ENCODE measurements at regions not wholly inside any gene's neighbourhood (a gene's known extent, or its start where the extent isn't known, plus 50 kb on each side); places are given as distances from the start of the nearest gene placed in this dataset.

DNA sequence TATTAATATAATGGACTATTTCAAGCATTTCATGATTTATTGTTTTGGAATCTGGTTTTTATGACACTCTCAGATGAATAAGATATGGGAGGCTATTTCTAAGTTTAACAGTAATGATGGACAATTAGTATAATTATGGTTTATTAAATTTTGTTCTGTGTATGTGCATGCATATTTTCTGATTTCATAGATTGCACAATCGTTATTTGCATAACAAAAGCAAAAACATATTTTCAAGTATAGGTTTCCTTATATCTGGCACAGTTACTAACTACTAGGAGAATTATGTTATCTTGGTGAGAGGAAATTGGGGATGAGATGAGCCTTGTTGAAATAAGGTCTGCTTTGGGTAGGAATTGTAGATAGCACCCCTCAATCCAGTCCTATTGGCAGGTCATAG lies 413.1 kb downstream of the MCTP2 start:
- Histone ChIP-seq H3K4me2 (ENCODE audit: low read length) (no peak overlapping the region), H2AK5ac (ENCODE audit: low read length) (no peak overlapping the region), H3K79me2 (ENCODE audit: control insufficient read depth, insufficient read depth, low read length, poor library complexity) (no peaks in the 10 kb centered on the region), H3K27me3 (ENCODE audit: insufficient read depth, low read length) (no peaks in the 10 kb centered on the region), H3K23ac (ENCODE audit: low read length) (no peak overlapping the region), H2BK12ac (ENCODE audit: low read length) (no peak overlapping the region), H3K36me3 (ENCODE audit: control insufficient read depth in 1 of 2, insufficient read depth in 2 of 2, low read length in 2 of 2) (no peaks in the 10 kb centered on the region), H3K9ac (ENCODE audit: low read length) (no peak overlapping the region), H4K8ac (ENCODE audit: low read depth, low read length) (no peak overlapping the region), H3K4ac (ENCODE audit: low read depth, low read length) (no peak overlapping the region), H3K14ac (ENCODE audit: low read length) (no peak overlapping the region), H3K4me3 (ENCODE audit: low read depth, low read length) (no peak overlapping the region), H3K79me1 (ENCODE audit: low read length) (no peaks in the 10 kb centered on the region), H2AFZ (ENCODE audit: insufficient read depth, low read length, poor library complexity) (no peak overlapping the region), H3K9me3 (ENCODE audit: insufficient read depth, low read depth, low read length) (no peaks in the 10 kb centered on the region), H2BK5ac (ENCODE audit: low read depth, low read length, poor library complexity) (no peak overlapping the region), H2BK120ac (ENCODE audit: insufficient read depth, low read length, poor library complexity) (no peak overlapping the region), H3K4me1 (ENCODE audit: control insufficient read depth in 1 of 2, insufficient read depth in 2 of 2, low read length in 2 of 2) (no peaks in the 10 kb centered on the region), H3K27ac (ENCODE audit: low read depth, low read length) (no peak overlapping the region), H4K91ac (ENCODE audit: low read depth, low read length) (no peak overlapping the region), H4K12ac (ENCODE audit: low read depth, low read length) (no peak overlapping the region), H3K18ac (ENCODE audit: low read length) (no peak overlapping the region)
- WGBS (ENCODE audit: extremely low coverage, insufficient coverage, insufficient read length), result no CpG with 5 or more reads among the region's 1 CpG
- DNase-seq, result no peak

DNA sequence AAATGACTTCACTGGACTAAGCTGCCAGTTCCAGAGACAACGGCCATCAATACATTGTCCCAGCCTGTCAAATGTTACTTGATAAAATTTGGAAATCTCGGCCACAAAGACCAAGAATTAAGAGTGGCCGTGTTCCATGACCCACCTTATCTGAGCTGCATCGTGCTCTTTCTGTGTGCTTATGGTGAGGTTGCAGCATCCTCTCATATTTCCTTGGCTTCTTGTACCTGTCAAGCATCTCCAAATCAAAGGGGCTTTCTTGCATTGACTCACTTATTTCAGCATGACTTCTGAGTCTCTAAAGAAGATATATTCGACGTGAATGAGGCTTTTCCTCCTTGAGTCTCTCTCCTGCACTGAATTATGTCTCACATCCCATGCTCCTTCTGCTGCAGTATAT lies 421.7 kb downstream of the MCTP2 start:
- Histone ChIP-seq H4K8ac (ENCODE audit: low read depth, low read length) (no peak overlapping the region), H2BK120ac (ENCODE audit: insufficient read depth, low read length, poor library complexity) (no peak overlapping the region), H3K18ac (ENCODE audit: low read length) (no peak overlapping the region), H3K23ac (ENCODE audit: low read length) (no peak overlapping the region), H3K9ac (ENCODE audit: low read length) (no peak overlapping the region), H3K4ac (ENCODE audit: low read depth, low read length) (no peak overlapping the region), H2AK5ac (ENCODE audit: low read length) (no peak overlapping the region), H3K4me1 (ENCODE audit: control insufficient read depth in 1 of 2, insufficient read depth in 2 of 2, low read length in 2 of 2) (no peaks in the 10 kb centered on the region), H3K27ac (ENCODE audit: low read depth, low read length) (no peak overlapping the region), H3K9me3 (ENCODE audit: insufficient read depth, low read depth, low read length) (no peaks in the 10 kb centered on the region), H3K4me3 (ENCODE audit: low read depth, low read length) (no peak overlapping the region), H2BK5ac (ENCODE audit: low read depth, low read length, poor library complexity) (no peak overlapping the region), H3K4me2 (ENCODE audit: low read length) (no peak overlapping the region), H4K12ac (ENCODE audit: low read depth, low read length) (no peak overlapping the region), H3K36me3 (ENCODE audit: control insufficient read depth in 1 of 2, insufficient read depth in 2 of 2, low read length in 2 of 2) (no peaks in the 10 kb centered on the region), H3K27me3 (ENCODE audit: insufficient read depth, low read length) (no peaks in the 10 kb centered on the region), H3K79me1 (ENCODE audit: low read length) (no peaks in the 10 kb centered on the region), H2BK12ac (ENCODE audit: low read length) (no peak overlapping the region), H3K79me2 (ENCODE audit: control insufficient read depth, insufficient read depth, low read length, poor library complexity) (no peaks in the 10 kb centered on the region), H3K14ac (ENCODE audit: low read length) (no peak overlapping the region), H4K91ac (ENCODE audit: low read depth, low read length) (no peak overlapping the region), H2AFZ (ENCODE audit: insufficient read depth, low read length, poor library complexity) (no peak overlapping the region)
- WGBS (ENCODE audit: extremely low coverage, insufficient coverage, insufficient read length), result no CpG with 5 or more reads among the region's 6 CpGs
- no peak for DNase-seq

DNA sequence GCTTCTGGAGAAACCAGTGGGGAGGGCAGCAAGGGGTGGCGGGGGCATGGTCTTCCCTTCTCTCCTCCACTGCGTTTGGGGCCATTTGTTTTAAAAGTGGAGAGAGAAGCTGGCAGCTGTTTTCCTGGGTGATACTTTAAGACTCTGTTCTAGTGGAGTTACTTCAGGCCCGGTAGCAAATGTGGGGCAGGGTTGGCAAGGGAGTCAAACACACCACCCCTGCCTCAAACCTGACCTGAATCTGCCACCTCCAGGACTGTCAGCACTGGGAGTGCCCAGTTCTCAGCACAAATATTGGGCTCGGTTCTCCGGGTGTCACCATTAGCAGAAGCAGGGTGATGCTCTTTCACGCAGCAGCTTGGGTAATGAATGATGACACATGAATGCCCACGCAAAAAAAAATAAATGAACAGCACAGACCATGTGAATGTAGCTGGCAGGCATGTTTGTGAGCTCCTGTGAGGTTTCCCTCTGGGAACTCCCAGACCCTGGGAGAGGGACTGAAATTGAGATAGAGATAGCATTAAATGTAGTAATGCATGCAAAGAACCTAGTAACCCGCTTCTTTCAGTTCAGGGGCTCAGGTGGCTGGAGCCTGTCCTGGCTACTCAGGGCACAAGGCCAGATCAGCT lies 424.0 kb downstream of the MCTP2 start:
- Histone ChIP-seq H3K14ac (ENCODE audit: low read length) (no peak overlapping the region), H3K18ac (ENCODE audit: low read length) (no peak overlapping the region), H3K23ac (ENCODE audit: low read length) (no peak overlapping the region), H2BK120ac (ENCODE audit: insufficient read depth, low read length, poor library complexity) (no peak overlapping the region), H2AFZ (ENCODE audit: insufficient read depth, low read length, poor library complexity) (no peak overlapping the region), H2BK5ac (ENCODE audit: low read depth, low read length, poor library complexity) (no peak overlapping the region), H3K4me3 (ENCODE audit: low read depth, low read length) (no peak overlapping the region), H4K8ac (ENCODE audit: low read depth, low read length) (no peak overlapping the region), H3K79me2 (ENCODE audit: control insufficient read depth, insufficient read depth, low read length, poor library complexity) (no peaks in the 10 kb centered on the region), H2BK12ac (ENCODE audit: low read length) (no peak overlapping the region), H3K9me3 (ENCODE audit: insufficient read depth, low read depth, low read length) (no peaks in the 10 kb centered on the region), H4K12ac (ENCODE audit: low read depth, low read length) (no peak overlapping the region), H3K4me1 (ENCODE audit: control insufficient read depth in 1 of 2, insufficient read depth in 2 of 2, low read length in 2 of 2) (no peaks in the 10 kb centered on the region), H3K36me3 (ENCODE audit: control insufficient read depth in 1 of 2, insufficient read depth in 2 of 2, low read length in 2 of 2) (no peaks in the 10 kb centered on the region), H3K4ac (ENCODE audit: low read depth, low read length) (no peak overlapping the region), H2AK5ac (ENCODE audit: low read length) (no peak overlapping the region), H4K91ac (ENCODE audit: low read depth, low read length) (no peak overlapping the region), H3K27me3 (ENCODE audit: insufficient read depth, low read length) (no peaks in the 10 kb centered on the region), H3K4me2 (ENCODE audit: low read length) (no peak overlapping the region), H3K27ac (ENCODE audit: low read depth, low read length) (no peak overlapping the region), H3K79me1 (ENCODE audit: low read length) (no peaks in the 10 kb centered on the region), H3K9ac (ENCODE audit: low read length) (no peak overlapping the region)
- DNase-seq, result no peak
- WGBS (ENCODE audit: extremely low coverage, insufficient coverage, insufficient read length), result no CpG with 5 or more reads among the region's 8 CpGs

DNA sequence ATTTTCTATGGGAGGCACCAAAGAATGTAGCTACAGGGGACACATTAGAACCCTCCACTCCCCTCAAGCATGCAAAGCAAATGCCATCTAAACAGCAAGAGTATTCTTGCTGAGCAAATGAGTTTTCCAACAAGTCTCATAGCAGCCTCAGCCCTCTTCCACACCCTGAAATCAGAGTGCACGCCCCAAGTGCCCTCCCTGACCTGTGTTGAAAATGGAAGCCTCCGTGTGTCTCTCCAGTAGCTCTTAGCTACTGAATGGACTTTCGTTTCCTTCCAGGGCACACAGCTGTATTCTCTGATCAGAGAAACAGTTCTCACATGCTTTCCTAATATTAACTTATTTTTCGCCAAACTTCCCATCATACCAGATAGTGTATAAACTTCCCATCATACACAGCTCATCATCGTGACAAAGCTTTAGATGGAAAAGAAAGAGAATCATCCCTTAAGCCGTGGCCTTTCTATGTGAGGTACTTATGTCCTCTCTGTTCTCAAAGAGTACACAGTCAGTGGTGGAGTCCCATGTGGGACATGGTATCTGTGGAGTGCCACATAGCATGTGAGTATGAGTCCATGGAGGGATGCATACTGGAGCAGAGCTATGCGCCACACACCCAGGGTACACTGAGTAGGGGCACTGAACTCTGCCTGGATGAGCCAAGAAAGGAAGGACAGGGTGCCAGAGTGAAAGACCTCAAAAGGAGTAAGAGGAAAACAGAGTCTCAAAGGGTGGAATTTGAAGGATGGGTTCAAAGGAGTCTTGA lies 434.5 kb downstream of the MCTP2 start:
- H4K8ac ChIP-seq (ENCODE audit: low read depth, low read length), result no peak overlapping the region
- no peak overlapping the region for H2AFZ ChIP-seq (ENCODE audit: insufficient read depth, low read length, poor library complexity)
- no peak overlapping the region for H2BK12ac ChIP-seq (ENCODE audit: low read length)
- H4K91ac ChIP-seq (ENCODE audit: low read depth, low read length), result no peak overlapping the region
- H3K9me3 ChIP-seq (ENCODE audit: insufficient read depth, low read depth, low read length), result no peaks in the 10 kb centered on the region
- H3K4ac ChIP-seq (ENCODE audit: low read depth, low read length), result no peak overlapping the region
- no peaks in the 10 kb centered on the region for H3K79me1 ChIP-seq (ENCODE audit: low read length)
- no CpG with 5 or more reads among the region's 7 CpGs for WGBS (ENCODE audit: extremely low coverage, insufficient coverage, insufficient read length)
- no peak overlapping the region for H3K14ac ChIP-seq (ENCODE audit: low read length)
- no peak overlapping the region for H4K12ac ChIP-seq (ENCODE audit: low read depth, low read length)
- H3K4me1 ChIP-seq (ENCODE audit: control insufficient read depth in 1 of 2, insufficient read depth in 2 of 2, low read length in 2 of 2), result no peaks in the 10 kb centered on the region
- H2BK120ac ChIP-seq (ENCODE audit: insufficient read depth, low read length, poor library complexity), result no peak overlapping the region
- H3K9ac ChIP-seq (ENCODE audit: low read length), result no peak overlapping the region
- H3K4me3 ChIP-seq (ENCODE audit: low read depth, low read length), result no peak overlapping the region
- H2AK5ac ChIP-seq (ENCODE audit: low read length), result no peak overlapping the region
- H3K4me2 ChIP-seq (ENCODE audit: low read length), result no peak overlapping the region
- no peaks in the 10 kb centered on the region for H3K36me3 ChIP-seq (ENCODE audit: control insufficient read depth in 1 of 2, insufficient read depth in 2 of 2, low read length in 2 of 2)
- DNase-seq, result no peak
- no peaks in the 10 kb centered on the region for H3K79me2 ChIP-seq (ENCODE audit: control insufficient read depth, insufficient read depth, low read length, poor library complexity)
- H3K23ac ChIP-seq (ENCODE audit: low read length), result no peak overlapping the region
- no peak overlapping the region for H2BK5ac ChIP-seq (ENCODE audit: low read depth, low read length, poor library complexity)
- H3K27me3 ChIP-seq (ENCODE audit: insufficient read depth, low read length), result no peaks in the 10 kb centered on the region
- H3K18ac ChIP-seq (ENCODE audit: low read length), result no peak overlapping the region
- H3K27ac ChIP-seq (ENCODE audit: low read depth, low read length), result no peak overlapping the region

Data from trophoblast cell (in vitro differentiated cells and primary cell).